HepG2 (cell line): ENCODE measurements at regions not wholly inside any gene's neighbourhood (a gene's known extent, or its start where the extent isn't known, plus 50 kb on each side); places are given as distances from the start of the nearest gene placed in this dataset.

Experiments used
- ATAC-seq: fragments of 200-7000 bp; cut with Tn5 transposase; 3 replicates; pipeline ENCODE4 v1.9.1; 2020; ENCODE audit warnings: mild to moderate bottlenecking, moderate library complexity
- BruUV-seq: library from RNA; stranded (reverse); fragments of 400-500 nt; replicated peaks from 2 replicates; lab custom pipeline; 2021; lab: Mats Ljungman, UMichigan
- CTCF ChIA-PET: fragments of 300-600 bp; formaldehyde crosslinking; extraction: SDS; loops from one replicate; lab custom pipeline; 2021; ENCODE audit warnings: low total read pairs, inconsistent platforms, low intra/inter-chr PET ratio; lab: Yijun Ruan, JAX
- POLR2A ChIA-PET: fragments of 350-600 bp; sonication (Branson Sonifier 250); formaldehyde crosslinking; loops from one replicate; lab custom pipeline; 2020; ENCODE audit warnings: antibody characterized with exemption, inconsistent platforms; lab: Yijun Ruan, JAX
- DNase-seq: peaks from one replicate; pipeline ENCODE4 v3.0.0-alpha.2; 2015; ENCODE audit warnings: low spot score
- FAIRE-seq: peaks from 3 replicates; lab custom pipeline; 2011; peaks lifted over from hg19 to GRCh38; lab: Jason Lieb, UNC
- H2AFZ ChIP-seq: one replicate; pipeline ENCODE4 v1.6.1; 2011; ENCODE audit warnings: low read length, inconsistent platforms
- H3K27ac ChIP-seq: fragments of 300-600 bp; 3 replicates; pipeline ENCODE4 v1.8.0; 2011; ENCODE audit warnings: mixed run types, mild to moderate bottlenecking, mixed read lengths, low read length, inconsistent platforms; ENCODE audit not compliant: insufficient read depth; ENCODE audit errors: extremely low read length
- H3K27me3 ChIP-seq, 2 experiments: fragments of 200-600 bp in 1 of 2; 2 replicates in 1 of 2; 3 replicates in 1 of 2; pipeline versions ENCODE4 v1.6.0 to v1.8.0; 2011; ENCODE audit warnings: low read length in 2 of 2, mild to moderate bottlenecking in 2 of 2, moderate library complexity in 2 of 2, inconsistent platforms in 1 of 2; ENCODE audit not compliant: insufficient read depth in 2 of 2, control insufficient read depth in 1 of 2
- H3K36me3 ChIP-seq, 2 experiments: fragments of 200-600 bp in 1 of 2; replicated peaks in 1 of 2; 2 replicates in 1 of 2; 3 replicates in 1 of 2; pipeline versions ENCODE4 v1.5.1 to v1.8.0; 2011; ENCODE audit warnings: low read length in 2 of 2, inconsistent platforms in 1 of 2; ENCODE audit not compliant: insufficient read depth in 2 of 2, control insufficient read depth in 1 of 2
- H3K4me1 ChIP-seq: 2 replicates; pipeline ENCODE4 v1.5.1; 2012; ENCODE audit warnings: low read length, inconsistent platforms; ENCODE audit not compliant: insufficient read depth
- H3K4me2 ChIP-seq: 2 replicates; pipeline ENCODE4 v1.6.0; 2011; ENCODE audit warnings: low read depth, low read length, inconsistent platforms
- H3K4me3 ChIP-seq, 3 experiments: fragments of 200-600 bp in 1 of 3; sonication (generic), shearing (Covaris generic) in 1 of 3; replicated peaks in 1 of 3; 2 replicates each; pipeline ENCODE4 v1.5.1; 2011 to 2016; ENCODE audit warnings: low read length in 3 of 3, inconsistent platforms in 2 of 3, low read depth in 2 of 3, mild to moderate bottlenecking in 2 of 3, control low read depth in 1 of 3, mixed read lengths in 1 of 3; ENCODE audit not compliant: insufficient read depth in 1 of 3
- H3K79me2 ChIP-seq: one replicate; pipeline ENCODE4 v1.6.1; 2011; ENCODE audit warnings: low read length, inconsistent platforms; ENCODE audit not compliant: insufficient read depth
- H3K9ac ChIP-seq: 2 replicates; pipeline ENCODE4 v1.6.0; 2011; ENCODE audit warnings: mild to moderate bottlenecking, low read depth, low read length, inconsistent platforms; ENCODE audit not compliant: insufficient read depth
- H3K9me3 ChIP-seq: 2 replicates; pipeline ENCODE4 v1.5.1; 2012; ENCODE audit warnings: mild to moderate bottlenecking, low read length
- H4K20me1 ChIP-seq: 2 replicates; pipeline ENCODE4 v1.6.0; 2011; ENCODE audit warnings: inconsistent platforms, mild to moderate bottlenecking, low read length, moderate library complexity; ENCODE audit not compliant: insufficient read depth
- AHDC1 ChIP-seq: sonication (generic); formaldehyde crosslinking; IDR thresholded peaks from 2 replicates; pipeline ENCODE4 v1.5.1; 2020; ENCODE audit warnings: mild to moderate bottlenecking, missing genetic modification reagents, borderline replicate concordance
- HMG20B ChIP-seq: conservative IDR thresholded peaks from 2 replicates; pipeline ENCODE4 v1.6.1; 2016; ENCODE audit warnings: missing genetic modification reagents, missing compliant biosample characterization
- NKX3-1 ChIP-seq: sonication (generic); formaldehyde crosslinking; IDR thresholded peaks from 2 replicates; pipeline ENCODE4 v1.5.0; 2020; ENCODE audit warnings: missing genetic modification reagents
- PLSCR1 ChIP-seq: sonication (generic); formaldehyde crosslinking; IDR thresholded peaks from 2 replicates; pipeline ENCODE4 v1.5.0; 2020; ENCODE audit warnings: missing genetic modification reagents, mild to moderate bottlenecking, borderline replicate concordance
- RARG ChIP-seq: sonication (generic); formaldehyde crosslinking; IDR thresholded peaks from 2 replicates; pipeline ENCODE4 v1.4.0; 2020; ENCODE audit warnings: low read depth, mild to moderate bottlenecking, missing genetic modification reagents
- SRY ChIP-seq: sonication (generic); formaldehyde crosslinking; IDR thresholded peaks from 2 replicates; pipeline ENCODE4 v1.8.0; 2022; ENCODE audit warnings: mild to moderate bottlenecking, missing genetic modification reagents
- USF2 ChIP-seq, 2 experiments: sonication (generic) in 1 of 2; formaldehyde crosslinking in 1 of 2; IDR thresholded peaks; 2 replicates each; pipeline versions ENCODE4 v1.5.1 to v1.6.1; 2011 to 2020; ENCODE audit warnings: borderline replicate concordance in 1 of 2, low read depth in 1 of 2, low read length in 1 of 2, mild to moderate bottlenecking in 1 of 2, missing genetic modification reagents in 1 of 2, moderate library complexity in 1 of 2
- ZBTB1 ChIP-seq: sonication (generic); formaldehyde crosslinking; IDR thresholded peaks from 2 replicates; pipeline ENCODE4 v1.4.0; 2020; ENCODE audit warnings: missing genetic modification reagents, borderline replicate concordance
- ZNF282 ChIP-seq: fragments of 450-650 bp; IDR thresholded peaks from 2 replicates; pipeline ENCODE4 v1.6.1; 2018; ENCODE audit not compliant: partially characterized antibody
- ZNF446 ChIP-seq: sonication (generic); formaldehyde crosslinking; IDR thresholded peaks from 2 replicates; pipeline ENCODE4 v1.5.0; 2020; ENCODE audit warnings: mild to moderate bottlenecking, missing genetic modification reagents
- ZNF496 ChIP-seq: sonication (generic); formaldehyde crosslinking; IDR thresholded peaks from 2 replicates; pipeline ENCODE4 v1.8.1; 2023; ENCODE audit warnings: mild to moderate bottlenecking, moderate library complexity, missing genetic modification reagents; ENCODE audit not compliant: insufficient replicate concordance
- ZNF615 ChIP-seq: sonication (generic); formaldehyde crosslinking; IDR thresholded peaks from 2 replicates; pipeline ENCODE4 v1.5.0; 2020; ENCODE audit warnings: mild to moderate bottlenecking, missing genetic modification reagents, borderline replicate concordance
- WGBS: methylation state at CpG from one replicate; pipeline ENCODE4 v1.1.6; 2017; ENCODE audit warnings: low lambda C conversion rate; 5-methylcytosine and 5-hydroxymethylcytosine counted together
- in situ Hi-C: cut with HindIII; loops from 2 replicates; pipeline ENCODE4 v1.10.0; 2017; ENCODE audit warnings: low pct_unique_long_range_greater_than_20kb; ENCODE audit not compliant: extremely low pct_ligation_motif_present
- intact Hi-C: fragments of 100-400 bp; cut with micrococcal nuclease; formaldehyde crosslinking; loops from one replicate; pipeline ENCODE4 v1.10.0; 2022; ENCODE audit not compliant: unreplicated experiment

- no peak for TF ChIP-seq USF2 (IDR thresholded peaks at IDR 0.05; ENCODE audit: low read depth, low read length)
- TF ChIP-seq USF2 (CRISPR knock-in tag; IDR thresholded peaks at IDR 0.05; ENCODE audit: borderline replicate concordance) = no peak
- no peak for TF ChIP-seq RARG
Measured at GRCh38 chr7:119596651-119597050, 676.3 kb upstream of the KCND2 start (continued).

GRCh38 chr7:119606297-119606696 is 666.7 kb upstream of the KCND2 start:
- Histone ChIP-seq H3K27ac (no peak overlapping the region), H3K27me3 (no peaks in the 10 kb centered on the region; a peak in 1 of 5 replicates), H3K9ac (no peak overlapping the region), H3K4me2 (no peak overlapping the region), H3K36me3 (no peaks in the 10 kb centered on the region), H3K79me2 (no peaks in the 10 kb centered on the region), H3K4me3 (no peak overlapping the region), H3K4me1 (no peaks in the 10 kb centered on the region), H2AFZ (no peak overlapping the region), H3K9me3 (no peaks in the 10 kb centered on the region), H4K20me1 (no peaks in the 10 kb centered on the region)
- in situ Hi-C loops = no loop called here
- intact Hi-C loops = no loop called here
- CTCF ChIA-PET = no interaction called here
- TF ChIP-seq ZNF282 = no peak
- no peak for TF ChIP-seq ZNF446 (CRISPR knock-in tag)
- no peak for TF ChIP-seq ZBTB1 (CRISPR knock-in tag)
- TF ChIP-seq HMG20B (CRISPR knock-in tag) = no peak
- no peak for TF ChIP-seq AHDC1 (CRISPR knock-in tag)
- no peak for TF ChIP-seq SRY (CRISPR knock-in tag)
- TF ChIP-seq NKX3-1 (CRISPR knock-in tag) = no peak
- TF ChIP-seq ZNF496 = no peak
- TF ChIP-seq PLSCR1 (CRISPR knock-in tag) = no peak
- no peak for TF ChIP-seq ZNF615 (CRISPR knock-in tag)
- FAIRE-seq = no peak
- POLR2A ChIA-PET = no interaction called here
- DNase-seq = no peak
- ATAC-seq = no peak
- 6% methylated on average over 1 of the region's 1 CpG for WGBS
- BruUV-seq = no TSS peak
